ENCODE measurements at regions not wholly inside any gene's neighbourhood (a gene's known extent, or its start where the extent isn't known, plus 50 kb on each side); places are given as distances from the start of the nearest gene placed in this dataset.

- TF ChIP-seq RAD21 (IDR thresholded peaks at IDR 0.05; ENCODE audit: low read depth) = no peak
- no peak for TF ChIP-seq REST (IDR thresholded peaks at IDR 0.05; ENCODE audit: low read depth)
- no peak for TF ChIP-seq NFIC (IDR thresholded peaks at IDR 0.05)
- no peak for TF ChIP-seq MAX (IDR thresholded peaks at IDR 0.05)
- no peak for TF ChIP-seq EP300 (IDR thresholded peaks at IDR 0.05; ENCODE audit: borderline replicate concordance)
- TF ChIP-seq TEAD4 (IDR thresholded peaks at IDR 0.05) = no peak
- TF ChIP-seq EGR1 (IDR thresholded peaks at IDR 0.05) = no peak
- no peak for TF ChIP-seq USF1 (IDR thresholded peaks at IDR 0.05)
- no peak for TF ChIP-seq TAF1 (IDR thresholded peaks at IDR 0.05; ENCODE audit: low read depth)
- no peak for TF ChIP-seq CREB1 (IDR thresholded peaks at IDR 0.05; ENCODE audit: low read depth)
- no peak for TF ChIP-seq TCF12 (IDR thresholded peaks at IDR 0.05; ENCODE audit: low read depth)
- no peak for TF ChIP-seq FOXM1 (IDR thresholded peaks at IDR 0.05; ENCODE audit: borderline replicate concordance, low read depth)
- TF ChIP-seq YY1 (IDR thresholded peaks at IDR 0.05; ENCODE audit: low read depth) = no peak
These were observed 497.5 kb upstream of the PBX1 start for GRCh38 chr1:164061528-164061927.
